ENCODE measurements at regions not wholly inside any gene's neighbourhood (a gene's known extent, or its start where the extent isn't known, plus 50 kb on each side); places are given as distances from the start of the nearest gene placed in this dataset.
"Not testable (repeated sequence)": the region's sequence is repeated elsewhere in the genome, so short reads cannot be mapped to it uniquely, and the experiment has no call there.

- Histone ChIP-seq H3K9me3 (ENCODE audit: control insufficient read depth, insufficient read depth, low read length) (peaks cover 18% of the 10 kb centered on the region), H3K4me1 (ENCODE audit: control insufficient read depth, insufficient read depth, low read length) (peaks cover 4% of the 10 kb centered on the region; the same call in 1 of the 2 replicates), H3K27ac (ENCODE audit: low read depth, low read length) (no peak overlapping the region), H3K9ac (ENCODE audit: low read depth, low read length) (no peak overlapping the region), H3K36me3 (ENCODE audit: control insufficient read depth, insufficient read depth, low read length) (no peaks in the 10 kb centered on the region), H3K27me3 (ENCODE audit: control insufficient read depth, insufficient read depth, low read length) (no peaks in the 10 kb centered on the region), H3K4me3 (ENCODE audit: low read depth, low read length) (no peak overlapping the region)
Measured at GRCh38 chr6:145155873-145156782, 579.2 kb downstream of the EPM2A start.

DNA sequence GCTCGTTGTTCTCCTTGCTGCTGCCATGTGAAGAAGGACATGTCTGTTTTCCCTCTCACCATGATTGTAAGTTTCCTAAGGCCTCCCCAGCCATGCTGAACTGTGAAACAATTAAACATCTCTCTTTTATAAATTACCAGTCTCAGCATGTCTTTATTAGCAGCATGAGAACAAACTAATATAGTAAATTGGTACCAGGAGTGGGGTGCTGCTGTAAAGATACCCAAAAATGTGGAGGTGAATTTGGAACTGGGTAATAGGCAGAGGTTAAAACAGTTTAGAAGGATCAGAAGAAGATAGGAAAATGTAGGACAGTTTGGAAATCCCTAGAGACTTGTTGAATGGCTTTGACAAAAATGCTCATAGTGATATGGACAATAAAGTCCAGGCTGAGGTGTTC, 576.7 kb downstream of the EPM2A start:
- H3K27me3 ChIP-seq (ENCODE audit: control insufficient read depth, insufficient read depth, low read length); H3K27ac ChIP-seq (ENCODE audit: low read depth, low read length); H3K4me1 ChIP-seq (ENCODE audit: control insufficient read depth, insufficient read depth, low read length); H3K36me3 ChIP-seq (ENCODE audit: control insufficient read depth, insufficient read depth, low read length); H3K9ac ChIP-seq (ENCODE audit: low read depth, low read length); H3K4me3 ChIP-seq (ENCODE audit: low read depth, low read length): not testable (repeated sequence)
- peaks cover 18% of the 10 kb centered on the region for H3K9me3 ChIP-seq (ENCODE audit: control insufficient read depth, insufficient read depth, low read length)

GRCh38 chr6:145159921-145160320, 575.4 kb downstream of the EPM2A start:
- Histone ChIP-seq H3K36me3 (ENCODE audit: control insufficient read depth, insufficient read depth, low read length) (no peaks in the 10 kb centered on the region), H3K4me1 (ENCODE audit: control insufficient read depth, insufficient read depth, low read length) (no peaks in the 10 kb centered on the region), H3K9me3 (ENCODE audit: control insufficient read depth, insufficient read depth, low read length) (peaks cover 18% of the 10 kb centered on the region), H3K4me3 (ENCODE audit: low read depth, low read length) (no peak overlapping the region), H3K27me3 (ENCODE audit: control insufficient read depth, insufficient read depth, low read length) (no peaks in the 10 kb centered on the region), H3K9ac (ENCODE audit: low read depth, low read length) (no peak overlapping the region), H3K27ac (ENCODE audit: low read depth, low read length) (no peak overlapping the region)

DNA sequence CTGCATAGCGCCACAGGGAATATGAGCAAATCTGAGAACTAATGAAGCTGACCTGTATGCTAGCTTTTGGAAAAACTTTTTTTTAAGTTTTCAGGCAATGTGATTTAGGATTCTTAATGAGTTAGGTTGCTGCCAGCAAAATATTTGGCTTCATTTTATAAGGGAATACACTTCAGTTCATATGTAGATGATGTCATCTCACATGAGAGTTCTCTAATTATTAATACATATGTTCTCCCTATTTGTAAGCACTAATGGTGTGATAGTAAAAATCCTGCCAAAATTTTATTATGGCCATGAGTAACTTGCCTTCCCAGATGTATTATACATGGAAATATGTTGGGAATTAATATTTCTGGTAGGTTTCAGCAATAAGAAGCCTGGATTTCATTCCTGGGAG, 573.8 kb downstream of the EPM2A start:
- Histone ChIP-seq H3K27me3 (ENCODE audit: control insufficient read depth, insufficient read depth, low read length) (no peaks in the 10 kb centered on the region), H3K9me3 (ENCODE audit: control insufficient read depth, insufficient read depth, low read length) (peaks cover 18% of the 10 kb centered on the region), H3K36me3 (ENCODE audit: control insufficient read depth, insufficient read depth, low read length) (no peaks in the 10 kb centered on the region), H3K27ac (ENCODE audit: low read depth, low read length) (no peak overlapping the region), H3K4me1 (ENCODE audit: control insufficient read depth, insufficient read depth, low read length) (no peaks in the 10 kb centered on the region), H3K9ac (ENCODE audit: low read depth, low read length) (no peak overlapping the region), H3K4me3 (ENCODE audit: low read depth, low read length) (no peak overlapping the region)

GRCh38 chr6:145169726-145170224, 565.5 kb downstream of the EPM2A start:
- H3K9ac ChIP-seq (ENCODE audit: low read depth, low read length): no peak overlapping the region
- no peaks in the 10 kb centered on the region for H3K9me3 ChIP-seq (ENCODE audit: control insufficient read depth, insufficient read depth, low read length)
- H3K27ac ChIP-seq (ENCODE audit: low read depth, low read length): no peak overlapping the region
- H3K27me3 ChIP-seq (ENCODE audit: control insufficient read depth, insufficient read depth, low read length): no peaks in the 10 kb centered on the region
- no peaks in the 10 kb centered on the region for H3K36me3 ChIP-seq (ENCODE audit: control insufficient read depth, insufficient read depth, low read length)
- peaks cover 5% of the 10 kb centered on the region for H3K4me1 ChIP-seq (ENCODE audit: control insufficient read depth, insufficient read depth, low read length)
- H3K4me3 ChIP-seq (ENCODE audit: low read depth, low read length): no peak overlapping the region

DNA sequence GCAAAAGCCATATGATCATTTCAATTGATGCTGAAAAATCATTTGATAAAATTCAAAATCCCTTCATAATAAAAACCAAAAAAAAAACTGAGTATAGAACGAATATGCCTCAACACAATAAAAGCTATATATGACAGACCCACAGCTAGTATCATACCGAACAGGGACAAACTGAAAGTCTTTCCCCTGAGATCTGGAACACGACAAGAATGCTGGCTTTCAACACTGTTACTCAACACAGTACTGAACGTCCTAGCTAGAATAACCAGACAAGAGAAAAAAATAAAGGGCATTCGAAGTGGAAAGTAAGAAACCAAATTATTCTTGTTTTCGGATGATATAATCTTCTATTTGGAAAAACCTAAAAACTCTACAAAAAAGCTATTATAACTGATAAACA, 559.9 kb downstream of the EPM2A start:
- H3K9ac ChIP-seq (ENCODE audit: low read depth, low read length): no peak overlapping the region
- H3K4me3 ChIP-seq (ENCODE audit: low read depth, low read length): no peak overlapping the region
- H3K4me1 ChIP-seq (ENCODE audit: control insufficient read depth, insufficient read depth, low read length): no peaks in the 10 kb centered on the region
- no peaks in the 10 kb centered on the region for H3K36me3 ChIP-seq (ENCODE audit: control insufficient read depth, insufficient read depth, low read length)
- H3K27me3 ChIP-seq (ENCODE audit: control insufficient read depth, insufficient read depth, low read length): no peaks in the 10 kb centered on the region
- H3K9me3 ChIP-seq (ENCODE audit: control insufficient read depth, insufficient read depth, low read length): no peaks in the 10 kb centered on the region
- no peak overlapping the region for H3K27ac ChIP-seq (ENCODE audit: low read depth, low read length)

GRCh38 chr6:145178391-145178790, 556.9 kb downstream of the EPM2A start:
- H3K9ac ChIP-seq (ENCODE audit: low read depth, low read length): no peak overlapping the region
- H3K9me3 ChIP-seq (ENCODE audit: control insufficient read depth, insufficient read depth, low read length): no peaks in the 10 kb centered on the region
- no peak overlapping the region for H3K4me3 ChIP-seq (ENCODE audit: low read depth, low read length)
- no peak overlapping the region for H3K27ac ChIP-seq (ENCODE audit: low read depth, low read length)
- no peaks in the 10 kb centered on the region for H3K36me3 ChIP-seq (ENCODE audit: control insufficient read depth, insufficient read depth, low read length)
- no peaks in the 10 kb centered on the region for H3K4me1 ChIP-seq (ENCODE audit: control insufficient read depth, insufficient read depth, low read length)
- no peaks in the 10 kb centered on the region for H3K27me3 ChIP-seq (ENCODE audit: control insufficient read depth, insufficient read depth, low read length)

DNA sequence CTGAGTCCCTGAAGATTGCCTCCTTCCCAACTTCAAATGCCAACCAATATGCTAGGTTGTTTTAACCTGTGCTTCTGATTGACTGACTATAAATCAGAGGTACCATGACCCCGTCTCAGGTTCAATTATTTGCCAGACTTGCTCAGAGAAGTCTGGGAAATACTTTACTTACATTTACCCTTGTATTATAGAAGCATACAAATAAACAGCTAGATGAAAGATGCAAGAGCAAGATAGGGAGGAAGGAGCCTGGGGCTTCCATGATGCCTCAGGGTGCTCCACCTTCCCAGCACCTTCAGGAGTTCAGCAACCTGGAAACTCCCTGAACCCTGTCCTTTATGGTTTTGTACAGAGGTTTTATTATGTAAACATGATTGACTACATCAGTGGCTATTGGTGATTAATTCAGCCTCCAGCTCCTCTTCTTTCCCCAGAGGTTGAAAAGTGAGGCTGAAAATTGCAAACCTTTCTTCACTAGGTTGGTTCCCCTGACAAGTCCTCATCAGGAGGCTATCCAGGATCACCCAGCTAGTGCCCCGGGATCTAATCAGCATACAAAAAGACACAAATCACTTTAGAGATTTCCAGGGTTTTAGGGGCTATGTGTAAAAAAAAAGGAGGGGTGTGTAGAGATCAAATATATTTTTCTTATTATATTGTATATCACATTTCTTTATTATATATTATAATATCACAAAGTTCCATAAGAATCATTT, 547.7 kb downstream of the EPM2A start:
- Histone ChIP-seq H3K27me3 (ENCODE audit: control insufficient read depth, insufficient read depth, low read length) (no peaks in the 10 kb centered on the region), H3K4me1 (ENCODE audit: control insufficient read depth, insufficient read depth, low read length) (peaks cover 7% of the 10 kb centered on the region), H3K36me3 (ENCODE audit: control insufficient read depth, insufficient read depth, low read length) (no peaks in the 10 kb centered on the region), H3K4me3 (ENCODE audit: low read depth, low read length) (no peak overlapping the region), H3K9ac (ENCODE audit: low read depth, low read length) (no peak overlapping the region), H3K9me3 (ENCODE audit: control insufficient read depth, insufficient read depth, low read length) (no peaks in the 10 kb centered on the region), H3K27ac (ENCODE audit: low read depth, low read length) (no peak overlapping the region)

GRCh38 chr6:145189836-145190235, 545.5 kb downstream of the EPM2A start:
- H3K9ac ChIP-seq (ENCODE audit: low read depth, low read length): no peak overlapping the region
- no peaks in the 10 kb centered on the region for H3K36me3 ChIP-seq (ENCODE audit: control insufficient read depth, insufficient read depth, low read length)
- peaks cover 7% of the 10 kb centered on the region for H3K4me1 ChIP-seq (ENCODE audit: control insufficient read depth, insufficient read depth, low read length)
- H3K9me3 ChIP-seq (ENCODE audit: control insufficient read depth, insufficient read depth, low read length): no peaks in the 10 kb centered on the region
- no peak overlapping the region for H3K27ac ChIP-seq (ENCODE audit: low read depth, low read length)
- H3K27me3 ChIP-seq (ENCODE audit: control insufficient read depth, insufficient read depth, low read length): no peaks in the 10 kb centered on the region
- no peak overlapping the region for H3K4me3 ChIP-seq (ENCODE audit: low read depth, low read length)

- no peaks in the 10 kb centered on the region for H3K9me3 ChIP-seq (ENCODE audit: control insufficient read depth, insufficient read depth, low read length)
- no peaks in the 10 kb centered on the region; the same call in 1 of the 2 replicates for H3K4me1 ChIP-seq (ENCODE audit: control insufficient read depth, insufficient read depth, low read length)
- no peaks in the 10 kb centered on the region for H3K27me3 ChIP-seq (ENCODE audit: control insufficient read depth, insufficient read depth, low read length)
- no peak overlapping the region for H3K27ac ChIP-seq (ENCODE audit: low read depth, low read length)
- H3K36me3 ChIP-seq (ENCODE audit: control insufficient read depth, insufficient read depth, low read length): no peaks in the 10 kb centered on the region
- no peak overlapping the region for H3K4me3 ChIP-seq (ENCODE audit: low read depth, low read length)
- H3K9ac ChIP-seq (ENCODE audit: low read depth, low read length): no peak overlapping the region
Measured at GRCh38 chr6:145194389-145194788, 540.9 kb downstream of the EPM2A start.

GRCh38 chr6:145199961-145200360, 535.4 kb downstream of the EPM2A start:
- no peaks in the 10 kb centered on the region for H3K9me3 ChIP-seq (ENCODE audit: control insufficient read depth, insufficient read depth, low read length)
- no peak overlapping the region for H3K27ac ChIP-seq (ENCODE audit: low read depth, low read length)
- no peak overlapping the region for H3K4me3 ChIP-seq (ENCODE audit: low read depth, low read length)
- no peak overlapping the region for H3K9ac ChIP-seq (ENCODE audit: low read depth, low read length)
- H3K4me1 ChIP-seq (ENCODE audit: control insufficient read depth, insufficient read depth, low read length): no peaks in the 10 kb centered on the region; the same call in 1 of the 2 replicates
- no peaks in the 10 kb centered on the region for H3K36me3 ChIP-seq (ENCODE audit: control insufficient read depth, insufficient read depth, low read length)
- H3K27me3 ChIP-seq (ENCODE audit: control insufficient read depth, insufficient read depth, low read length): no peaks in the 10 kb centered on the region

Measured in HUES48 (cell line).